ENCODE measurements at regions not wholly inside any gene's neighbourhood (a gene's known extent, or its start where the extent isn't known, plus 50 kb on each side); places are given as distances from the start of the nearest gene placed in this dataset.

DNA sequence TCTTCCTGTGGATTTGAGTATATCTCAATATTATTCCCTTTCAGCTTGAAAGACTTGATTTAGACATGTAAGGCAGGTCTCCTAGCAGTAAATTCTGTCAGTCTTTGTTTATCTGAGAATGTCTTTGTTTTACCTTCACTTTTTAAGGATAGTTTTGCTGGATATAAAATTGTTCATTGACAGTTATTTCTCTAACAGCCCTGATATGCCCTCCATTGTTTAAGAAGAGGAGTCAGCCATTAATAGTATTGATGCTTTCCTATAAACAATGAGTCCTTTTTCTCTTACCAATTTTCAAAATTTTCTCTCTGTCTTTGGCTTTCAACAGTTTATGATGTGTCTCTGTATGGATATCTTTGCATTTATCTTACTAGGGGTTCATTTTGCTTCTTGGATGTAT lies 163.5 kb upstream of the ANKRD55 start:
- no peak for ATAC-seq
- peaks cover 0 to 37% of the 10 kb centered on the region in 2 donors for H3K9me3 ChIP-seq
- DNase-seq, result no peak
- H3K4me1 ChIP-seq, result no peaks in the 10 kb centered on the region
- TF ChIP-seq, protein P1, sequence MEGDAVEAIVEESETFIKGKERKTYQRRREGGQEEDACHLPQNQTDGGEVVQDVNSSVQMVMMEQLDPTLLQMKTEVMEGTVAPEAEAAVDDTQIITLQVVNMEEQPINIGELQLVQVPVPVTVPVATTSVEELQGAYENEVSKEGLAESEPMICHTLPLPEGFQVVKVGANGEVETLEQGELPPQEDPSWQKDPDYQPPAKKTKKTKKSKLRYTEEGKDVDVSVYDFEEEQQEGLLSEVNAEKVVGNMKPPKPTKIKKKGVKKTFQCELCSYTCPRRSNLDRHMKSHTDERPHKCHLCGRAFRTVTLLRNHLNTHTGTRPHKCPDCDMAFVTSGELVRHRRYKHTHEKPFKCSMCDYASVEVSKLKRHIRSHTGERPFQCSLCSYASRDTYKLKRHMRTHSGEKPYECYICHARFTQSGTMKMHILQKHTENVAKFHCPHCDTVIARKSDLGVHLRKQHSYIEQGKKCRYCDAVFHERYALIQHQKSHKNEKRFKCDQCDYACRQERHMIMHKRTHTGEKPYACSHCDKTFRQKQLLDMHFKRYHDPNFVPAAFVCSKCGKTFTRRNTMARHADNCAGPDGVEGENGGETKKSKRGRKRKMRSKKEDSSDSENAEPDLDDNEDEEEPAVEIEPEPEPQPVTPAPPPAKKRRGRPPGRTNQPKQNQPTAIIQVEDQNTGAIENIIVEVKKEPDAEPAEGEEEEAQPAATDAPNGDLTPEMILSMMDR (IDR thresholded peaks at IDR 0.05), result no peak
- intact Hi-C loops (cut with DNase I), result no loop called here
- H3K27me3 ChIP-seq, result no peaks in the 10 kb centered on the region
- H3K36me3 ChIP-seq, result no peaks in the 10 kb centered on the region
- H3K4me3 ChIP-seq, result no peak overlapping the region
- no peak overlapping the region for H3K27ac ChIP-seq

DNA sequence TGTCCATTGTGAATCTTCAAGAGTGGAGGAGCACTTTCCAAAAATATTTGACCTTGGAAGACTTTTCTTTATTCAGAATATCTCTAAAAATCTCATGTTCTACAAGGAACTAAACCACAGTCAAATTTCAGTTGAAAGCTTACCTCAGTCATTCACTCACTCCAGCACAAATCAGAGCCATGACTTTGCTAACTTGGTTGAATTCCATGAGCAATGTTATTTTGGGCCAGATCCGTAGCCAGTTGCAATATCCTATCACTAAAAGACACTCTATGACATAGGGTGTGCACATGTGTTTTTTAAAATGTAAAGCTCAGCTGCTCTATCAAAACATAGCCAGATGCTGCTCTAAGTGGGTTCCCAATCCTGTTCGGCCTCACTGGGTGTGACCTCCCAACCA lies 156.1 kb upstream of the ANKRD55 start:
- H3K27me3 ChIP-seq, result no peaks in the 10 kb centered on the region
- H3K9me3 ChIP-seq, result peaks cover 0 to 10% of the 10 kb centered on the region in 2 donors
- H3K27ac ChIP-seq, result no peak overlapping the region
- TF ChIP-seq, protein P1 (IDR thresholded peaks at IDR 0.05), result no peak
- no peaks in the 10 kb centered on the region for H3K4me1 ChIP-seq
- H3K4me3 ChIP-seq, result no peak overlapping the region
- intact Hi-C loops (cut with DNase I), result no loop called here
- no peaks in the 10 kb centered on the region for H3K36me3 ChIP-seq
- DNase-seq, result no peak
- ATAC-seq, result no peak

DNA sequence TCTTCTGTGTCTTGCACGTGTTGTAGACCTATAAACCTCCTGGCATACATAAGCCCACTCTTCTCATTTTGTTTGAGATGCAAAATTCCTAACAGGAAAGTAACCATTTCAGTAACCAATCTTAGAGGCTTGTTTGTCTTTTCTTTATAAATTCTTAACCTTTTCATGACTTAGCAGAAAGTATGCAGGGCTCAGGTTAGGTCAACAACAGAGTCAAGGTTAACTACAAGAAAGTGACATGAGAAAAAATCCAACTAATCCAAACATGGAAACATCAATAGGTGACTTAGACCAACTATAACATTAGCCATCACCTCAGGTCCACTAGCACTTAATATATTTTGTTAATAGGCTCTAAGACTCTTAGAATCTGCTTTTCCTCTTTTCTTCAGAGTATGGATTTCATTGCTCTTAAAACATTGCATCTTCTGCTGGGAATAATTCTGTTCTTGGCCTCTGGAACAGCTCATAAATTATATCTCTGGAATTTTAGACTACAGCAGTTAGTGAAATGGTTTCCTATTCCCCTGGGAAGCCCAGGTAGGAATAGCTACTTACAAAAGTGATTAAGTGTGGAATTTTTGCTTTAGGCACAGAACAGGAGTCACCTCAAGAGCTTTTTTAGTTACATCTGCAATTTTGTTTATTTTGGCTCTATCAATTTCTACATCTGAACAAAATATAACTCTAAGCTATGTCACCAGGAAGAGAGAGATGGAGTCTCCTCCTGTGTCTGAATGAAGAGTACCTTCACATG lies 155.3 kb upstream of the ANKRD55 start:
- TF ChIP-seq, protein P1 (IDR thresholded peaks at IDR 0.05), result no peak
- intact Hi-C loops (cut with DNase I), result no loop called here

DNA sequence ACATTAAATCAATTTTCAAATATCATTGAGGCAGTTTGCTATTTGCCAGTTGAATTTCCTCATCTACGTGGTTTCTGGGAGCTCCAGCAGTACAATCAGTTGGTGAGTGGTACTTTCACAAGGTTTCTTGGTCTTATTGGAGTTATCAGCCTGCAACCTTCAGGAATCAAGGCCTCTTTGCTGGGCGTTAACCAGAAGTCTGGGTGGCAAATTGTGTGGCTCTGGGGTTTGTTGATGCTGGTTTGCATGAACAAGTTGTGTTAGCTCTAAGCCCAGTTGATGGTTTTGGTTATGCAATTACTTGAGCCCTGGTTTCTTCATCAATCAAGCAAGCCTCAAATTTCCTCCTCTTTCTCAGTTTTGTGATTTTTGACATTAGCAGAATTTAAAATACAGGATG lies 152.9 kb upstream of the ANKRD55 start:
- no peaks in the 10 kb centered on the region for H3K9me3 ChIP-seq
- H3K4me3 ChIP-seq, result no peak overlapping the region
- intact Hi-C loops (cut with DNase I), result no loop called here
- H3K27me3 ChIP-seq, result no peaks in the 10 kb centered on the region
- H3K36me3 ChIP-seq, result no peaks in the 10 kb centered on the region
- no peak for ATAC-seq
- H3K4me1 ChIP-seq, result no peaks in the 10 kb centered on the region
- TF ChIP-seq, protein P1 (IDR thresholded peaks at IDR 0.05), result no peak
- H3K27ac ChIP-seq, result no peak overlapping the region
- no peak for DNase-seq

More for the DNA sequence above, 155.3 kb upstream of the ANKRD55 start:
- Histone ChIP-seq H3K4me3 (no peak overlapping the region), H3K4me1 (no peaks in the 10 kb centered on the region), H3K27me3 (no peaks in the 10 kb centered on the region), H3K36me3 (no peaks in the 10 kb centered on the region), H3K27ac (no peak overlapping the region), H3K9me3 (peaks cover 0 to 7% of the 10 kb centered on the region in 2 donors)
- DNase-seq (no peak), ATAC-seq (no peak)

DNA sequence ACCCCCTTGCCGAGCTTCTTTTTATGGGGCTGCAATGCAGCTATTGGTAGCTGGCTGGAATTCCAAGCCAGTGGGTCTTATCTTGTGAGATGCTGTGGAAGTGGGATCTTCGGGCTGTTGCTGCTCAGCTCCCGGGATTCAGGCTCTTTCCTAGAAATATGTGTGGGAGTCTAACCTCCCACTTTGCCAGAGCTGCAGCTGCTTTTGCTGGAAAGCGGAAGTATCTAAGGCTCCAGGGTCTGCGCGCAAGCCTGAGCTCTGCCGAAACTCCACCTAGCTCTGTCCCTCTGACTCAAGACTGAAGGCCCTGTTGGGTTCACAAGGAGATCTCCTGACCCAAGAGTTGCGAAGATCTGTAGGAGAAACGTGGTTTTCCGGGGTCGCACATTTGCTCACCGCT lies 151.1 kb upstream of the ANKRD55 start:
- Histone ChIP-seq H3K4me1 (no peaks in the 10 kb centered on the region), H3K9me3 (no peaks in the 10 kb centered on the region), H3K36me3 (no peaks in the 10 kb centered on the region), H3K27me3 (no peaks in the 10 kb centered on the region), H3K27ac (no peak overlapping the region), H3K4me3 (no peak overlapping the region)
- ATAC-seq, result no peak
- DNase-seq, result no peak
- intact Hi-C loops (cut with DNase I), result no loop called here
- TF ChIP-seq, protein P1 (IDR thresholded peaks at IDR 0.05), result no peak

Measured in left lung (tissue), 4 donors.